GM13977 (cell line): ENCODE measurements at regions not wholly inside any gene's neighbourhood (a gene's known extent, or its start where the extent isn't known, plus 50 kb on each side); places are given as distances from the start of the nearest gene placed in this dataset.

Experiments used
- DNase-seq: peaks from one replicate; pipeline ENCODE4 v3.0.0; 2012; ENCODE audit warnings: low spot score
- in situ Hi-C: fragments of 300-500 bp; cut with MboI; formaldehyde crosslinking; loops from one replicate; pipeline ENCODE4 v1.12.0; 2022; ENCODE audit warnings: low sequenced_read_pairs, low pct_unique_long_range_greater_than_20kb, mixed read lengths, inconsistent platforms; ENCODE audit not compliant: unreplicated experiment
- TF ChIP-seq, protein P1 (sequence below): IDR thresholded peaks from 2 replicates; pipeline ENCODE4 v1.5.1; 2012; ENCODE audit warnings: mild to moderate bottlenecking, control low read depth; ENCODE audit not compliant: insufficient read depth; ENCODE audit errors: extremely low read depth, missing control alignments

DNA sequence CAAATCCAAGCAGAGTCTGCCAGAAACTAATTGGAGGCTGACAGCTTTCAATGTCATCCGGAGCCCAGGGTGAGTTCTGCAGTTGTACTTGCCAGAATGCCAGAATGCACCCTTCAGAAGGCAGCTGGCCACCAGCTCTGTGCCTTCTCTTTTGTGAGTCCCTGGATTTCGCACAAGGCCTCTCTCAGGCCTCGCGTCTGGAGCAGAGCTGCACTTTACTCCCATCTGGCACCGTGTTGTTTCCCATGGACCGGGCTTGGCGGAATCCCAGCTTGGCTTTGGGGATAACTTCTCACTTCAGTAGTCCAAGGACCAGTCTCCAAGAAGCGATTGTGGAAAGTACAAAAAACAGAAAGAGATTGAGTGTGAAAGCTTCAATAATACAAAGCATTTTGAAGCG is 451.3 kb upstream of the KIRREL3 start:
- DNase-seq, result no peak
- TF ChIP-seq, protein P1, sequence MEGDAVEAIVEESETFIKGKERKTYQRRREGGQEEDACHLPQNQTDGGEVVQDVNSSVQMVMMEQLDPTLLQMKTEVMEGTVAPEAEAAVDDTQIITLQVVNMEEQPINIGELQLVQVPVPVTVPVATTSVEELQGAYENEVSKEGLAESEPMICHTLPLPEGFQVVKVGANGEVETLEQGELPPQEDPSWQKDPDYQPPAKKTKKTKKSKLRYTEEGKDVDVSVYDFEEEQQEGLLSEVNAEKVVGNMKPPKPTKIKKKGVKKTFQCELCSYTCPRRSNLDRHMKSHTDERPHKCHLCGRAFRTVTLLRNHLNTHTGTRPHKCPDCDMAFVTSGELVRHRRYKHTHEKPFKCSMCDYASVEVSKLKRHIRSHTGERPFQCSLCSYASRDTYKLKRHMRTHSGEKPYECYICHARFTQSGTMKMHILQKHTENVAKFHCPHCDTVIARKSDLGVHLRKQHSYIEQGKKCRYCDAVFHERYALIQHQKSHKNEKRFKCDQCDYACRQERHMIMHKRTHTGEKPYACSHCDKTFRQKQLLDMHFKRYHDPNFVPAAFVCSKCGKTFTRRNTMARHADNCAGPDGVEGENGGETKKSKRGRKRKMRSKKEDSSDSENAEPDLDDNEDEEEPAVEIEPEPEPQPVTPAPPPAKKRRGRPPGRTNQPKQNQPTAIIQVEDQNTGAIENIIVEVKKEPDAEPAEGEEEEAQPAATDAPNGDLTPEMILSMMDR, result no peak
- in situ Hi-C loops, result no loop called here

DNA sequence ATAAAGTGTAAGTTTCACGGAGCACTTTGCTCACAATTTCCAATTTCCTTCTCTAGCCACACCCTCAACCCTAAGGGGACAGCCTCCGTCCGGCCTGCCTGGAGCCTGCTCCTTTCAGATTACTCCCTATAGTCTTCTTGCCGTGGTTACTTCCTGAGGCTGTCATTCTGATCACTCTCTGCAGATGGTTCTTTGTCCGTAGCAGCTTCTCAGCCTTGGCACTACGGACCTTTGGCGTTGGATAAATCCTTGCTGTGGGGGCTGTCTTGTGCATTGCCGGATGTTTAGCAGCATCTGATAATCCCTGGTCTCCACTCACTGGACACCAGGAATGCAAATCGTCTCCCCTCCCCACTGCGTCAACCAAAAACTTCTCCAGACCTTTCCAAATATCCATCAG is 447.5 kb upstream of the KIRREL3 start:
- DNase-seq, result no peak
- TF ChIP-seq, protein P1, result no peak
- in situ Hi-C loops, result no loop called here

DNA sequence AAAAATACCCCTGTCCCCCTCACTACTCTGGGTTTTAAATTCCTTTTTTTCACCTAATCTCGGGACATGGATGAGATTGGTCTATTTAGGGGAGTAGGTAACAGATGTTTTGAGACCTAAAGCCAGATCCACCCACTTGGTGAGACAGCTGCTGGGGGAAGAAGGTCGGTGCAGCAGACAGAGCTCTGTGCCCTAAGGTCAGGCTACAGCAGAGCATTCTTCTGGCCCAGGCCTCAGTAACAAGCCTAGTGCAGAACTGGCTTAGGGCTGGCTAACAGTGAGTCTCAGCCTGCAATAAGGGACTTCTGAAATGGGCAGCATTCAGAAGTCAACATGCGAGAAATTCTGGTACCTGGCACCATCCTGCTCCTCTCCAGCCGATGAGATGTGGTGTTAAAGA is 444.9 kb upstream of the KIRREL3 start:
- in situ Hi-C loops, result no loop called here
- DNase-seq, result no peak
- TF ChIP-seq, protein P1, result no peak

DNA sequence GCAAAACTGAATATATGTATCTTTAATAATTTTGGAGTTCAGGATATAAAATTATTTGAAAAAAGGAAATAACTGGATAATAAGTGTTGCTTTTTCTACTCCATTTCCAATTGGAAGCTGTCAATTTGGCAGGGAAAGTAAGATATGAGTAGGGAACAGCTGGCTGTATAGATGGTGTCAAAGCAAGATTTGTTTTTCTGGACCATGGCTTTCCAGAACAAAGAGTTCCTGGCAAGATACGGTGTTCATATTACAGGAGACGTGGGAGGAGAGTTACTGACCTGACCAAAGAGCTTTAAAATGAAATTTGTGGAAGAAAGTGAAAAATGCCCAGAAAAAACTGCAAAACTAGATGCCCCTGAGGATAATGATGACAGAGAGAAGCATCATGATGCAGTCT is 442.7 kb upstream of the KIRREL3 start:
- in situ Hi-C loops, result no loop called here
- TF ChIP-seq, protein P1, result no peak
- no peak for DNase-seq

DNA sequence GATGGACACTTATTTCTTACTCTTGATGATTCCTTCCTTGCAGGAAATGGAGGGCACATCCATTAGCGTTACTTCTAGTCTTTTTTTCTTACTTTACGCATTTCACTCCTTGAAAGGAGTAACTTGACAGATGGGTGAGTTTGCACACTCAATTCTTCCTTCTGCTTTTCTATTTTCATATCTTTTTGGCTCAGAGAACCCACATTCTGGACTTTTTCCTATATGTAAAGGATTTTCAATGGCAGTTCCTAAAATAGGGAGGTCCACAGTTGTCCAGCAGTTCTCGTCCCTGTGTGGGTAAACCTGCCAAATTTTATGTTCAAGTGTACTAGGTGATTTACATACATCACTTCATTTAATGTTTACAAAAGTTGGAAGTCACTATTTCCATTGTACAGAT is 440.0 kb upstream of the KIRREL3 start:
- in situ Hi-C loops, result no loop called here
- TF ChIP-seq, protein P1, result no peak
- no peak for DNase-seq

DNA sequence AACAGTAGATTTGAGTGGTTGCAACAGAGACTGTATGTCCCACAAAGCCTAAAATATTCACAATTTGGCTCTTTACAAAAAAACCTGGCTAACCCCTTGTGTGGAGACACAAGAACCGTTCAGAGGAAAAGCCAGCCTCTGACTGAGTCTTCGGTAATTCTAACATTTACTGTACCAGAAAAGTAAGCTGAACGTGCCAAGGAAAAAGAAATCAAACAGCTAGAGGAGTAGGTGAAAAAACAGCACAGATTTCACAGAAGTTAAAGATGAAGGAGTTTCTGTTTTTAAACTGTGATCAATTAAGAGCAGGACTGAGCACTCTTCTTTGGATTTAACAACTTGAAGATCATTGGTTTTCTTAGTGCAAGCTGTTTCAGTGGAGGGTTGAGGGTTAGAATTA is 424.7 kb upstream of the KIRREL3 start:
- no peak for DNase-seq
- in situ Hi-C loops, result no loop called here

More for the DNA sequence above, 424.7 kb upstream of the KIRREL3 start:
- TF ChIP-seq, protein P1, result no peak
